CD1c-positive myeloid dendritic cell (primary cell): ENCODE measurements at regions not wholly inside any gene's neighbourhood (a gene's known extent, or its start where the extent isn't known, plus 50 kb on each side); places are given as distances from the start of the nearest gene placed in this dataset.

Source experiments
- DNase-seq: peaks from one replicate; pipeline ENCODE4 v3.0.0-alpha.2; 2016; ENCODE audit errors: extremely low spot score

- no peak for DNase-seq
Measured at GRCh38 chr19:5392486-5392885, 51.9 kb upstream of the PTPRS start.

GRCh38 chr19:5393088-5393487 is 52.5 kb upstream of the PTPRS start:
- no peak for DNase-seq

- no peak for DNase-seq
Measured at GRCh38 chr19:5394551-5395505, 54.2 kb upstream of the PTPRS start.

- no peak for DNase-seq
Measured at GRCh38 chr19:5395556-5395955, 54.9 kb upstream of the PTPRS start.

GRCh38 chr19:5396096-5396939 is 55.7 kb upstream of the PTPRS start:
- DNase-seq, result no peak

GRCh38 chr19:5396963-5397362 is 56.4 kb upstream of the PTPRS start:
- DNase-seq, result no peak

GRCh38 chr19:5397804-5398692 is 57.2 kb upstream of the ZNRF4 start:
- peak; percentile 41 for DNase-seq

- no peak for DNase-seq
Measured at GRCh38 chr19:5398693-5399057, 56.5 kb upstream of the ZNRF4 start.

- DNase-seq, result peak; percentile 69
Measured at GRCh38 chr19:5403968-5404640, 51.1 kb upstream of the ZNRF4 start.
